CD1c-positive myeloid dendritic cell (primary cell): ENCODE measurements at regions not wholly inside any gene's neighbourhood (a gene's known extent, or its start where the extent isn't known, plus 50 kb on each side); places are given as distances from the start of the nearest gene placed in this dataset.
"Not testable (repeated sequence)": the region's sequence is repeated elsewhere in the genome, so short reads cannot be mapped to it uniquely, and the experiment has no call there.

Source experiments
- DNase-seq: peaks from one replicate; pipeline ENCODE4 v3.0.0-alpha.2; 2016; ENCODE audit errors: extremely low spot score

DNA sequence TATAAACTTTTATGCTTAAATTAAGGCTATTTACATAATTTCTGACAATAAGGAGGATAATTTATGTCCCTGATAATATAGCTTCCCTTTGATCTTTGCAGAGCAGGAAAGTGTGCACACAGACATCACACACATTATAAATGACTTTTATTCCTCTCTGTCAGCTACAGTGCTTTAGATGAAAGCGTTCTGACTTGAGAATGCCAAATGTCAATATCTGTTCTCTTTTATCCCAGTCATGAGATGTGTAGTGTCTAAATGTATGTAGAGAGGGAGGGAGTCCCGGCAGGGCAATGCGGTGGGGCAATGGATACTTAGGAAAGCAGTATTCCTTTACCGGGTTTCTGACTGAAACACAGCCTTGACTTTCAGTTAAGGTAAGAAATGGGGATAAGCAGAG lies 225.4 kb upstream of the CHORDC1 start:
- DNase-seq: no peak

DNA sequence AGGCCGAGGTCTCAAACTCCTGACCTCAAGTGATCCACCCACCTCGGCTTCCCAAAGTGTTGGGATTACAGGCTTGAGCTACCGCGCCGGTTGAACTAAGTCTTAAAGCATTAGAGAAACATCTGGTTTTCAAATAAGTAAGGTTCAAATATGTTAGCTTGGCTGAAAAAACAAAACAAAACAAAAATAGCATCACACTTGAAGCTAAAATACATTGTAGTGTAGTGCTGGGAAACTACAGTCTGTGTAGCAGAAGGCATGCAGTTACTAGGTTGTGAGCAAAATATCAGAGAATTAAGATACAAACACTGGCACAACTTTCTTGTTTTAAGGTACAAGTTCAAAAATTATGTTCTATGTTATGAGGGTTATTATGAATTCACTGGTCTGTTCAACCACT lies 224.8 kb upstream of the CHORDC1 start:
- no peak for DNase-seq

DNA sequence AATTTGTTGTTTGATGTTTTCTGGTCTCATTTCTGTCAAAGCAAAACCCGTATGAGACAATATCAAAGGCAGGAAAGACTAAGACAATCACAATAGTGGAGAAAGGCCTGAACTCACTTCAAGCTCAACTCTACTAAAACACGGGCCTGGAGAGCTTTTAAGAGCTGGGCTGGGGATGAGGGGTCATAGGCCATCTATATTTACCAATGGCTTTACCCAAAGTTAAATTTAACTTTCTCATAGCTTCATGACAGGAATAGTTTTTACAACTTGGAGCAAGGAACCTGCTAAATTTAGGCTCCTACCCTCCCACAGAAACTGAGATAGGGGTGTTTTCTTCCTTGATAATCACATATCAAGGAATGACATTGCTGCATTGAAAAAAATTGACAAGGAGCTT lies 223.4 kb upstream of the CHORDC1 start:
- DNase-seq: no peak

DNA sequence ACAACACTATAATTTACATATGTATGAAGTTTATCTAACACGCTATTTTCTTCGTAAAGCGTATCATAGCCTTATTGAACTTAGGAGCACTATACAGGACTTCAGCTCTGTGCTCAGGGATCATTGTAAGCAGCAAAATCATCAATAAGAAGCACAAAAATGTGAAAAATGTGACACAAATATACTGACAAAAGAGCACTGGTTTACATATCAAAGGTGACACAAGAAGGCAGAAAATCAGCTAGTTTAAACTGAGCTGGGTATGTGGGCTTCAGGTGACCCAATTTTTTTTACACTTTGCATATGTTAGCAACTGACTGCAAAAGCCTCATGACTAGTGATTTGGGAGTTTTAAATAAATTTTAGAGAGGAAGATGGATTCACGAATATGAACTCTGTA lies 215.2 kb upstream of the CHORDC1 start:
- DNase-seq: no peak

DNA sequence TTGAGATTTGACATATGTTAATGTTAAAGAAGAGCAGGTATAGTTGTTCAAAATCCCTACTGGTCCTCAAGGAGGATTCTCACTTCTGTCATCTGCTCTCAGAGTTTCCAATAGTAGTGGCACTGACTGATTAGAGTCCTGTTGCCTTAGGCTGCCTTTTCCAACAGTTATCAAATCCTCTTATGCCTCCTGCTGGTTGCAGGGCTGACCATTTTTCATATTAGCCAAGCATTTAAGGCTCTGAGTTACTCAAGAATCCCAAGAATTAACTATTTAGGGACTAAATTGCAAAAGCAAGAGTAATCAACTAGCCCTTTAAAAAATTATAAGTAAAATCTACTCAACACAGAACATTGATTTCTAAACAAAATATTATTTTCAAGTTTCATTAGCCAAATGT lies 212.0 kb upstream of the CHORDC1 start:
- peak; percentile 45 for DNase-seq

DNA sequence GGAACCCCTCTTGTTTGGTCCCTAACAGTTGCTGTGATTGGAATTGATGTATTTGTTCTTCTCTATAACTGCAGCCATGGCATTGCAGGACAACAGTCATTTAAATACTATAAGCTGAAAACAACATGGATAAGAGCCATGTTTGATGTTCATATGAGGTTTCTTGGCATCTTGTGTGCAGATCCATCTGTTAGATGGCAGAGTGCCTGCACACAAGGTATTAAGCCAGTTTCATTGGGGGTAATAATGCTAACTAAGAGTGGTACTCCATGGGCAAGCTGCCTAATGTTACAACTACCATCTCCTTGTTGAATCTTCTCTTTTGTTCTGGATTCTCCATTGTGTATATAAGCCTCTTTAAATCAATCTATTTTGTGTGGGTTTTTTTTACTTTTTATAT lies 206.0 kb upstream of the CHORDC1 start:
- DNase-seq: no peak

DNA sequence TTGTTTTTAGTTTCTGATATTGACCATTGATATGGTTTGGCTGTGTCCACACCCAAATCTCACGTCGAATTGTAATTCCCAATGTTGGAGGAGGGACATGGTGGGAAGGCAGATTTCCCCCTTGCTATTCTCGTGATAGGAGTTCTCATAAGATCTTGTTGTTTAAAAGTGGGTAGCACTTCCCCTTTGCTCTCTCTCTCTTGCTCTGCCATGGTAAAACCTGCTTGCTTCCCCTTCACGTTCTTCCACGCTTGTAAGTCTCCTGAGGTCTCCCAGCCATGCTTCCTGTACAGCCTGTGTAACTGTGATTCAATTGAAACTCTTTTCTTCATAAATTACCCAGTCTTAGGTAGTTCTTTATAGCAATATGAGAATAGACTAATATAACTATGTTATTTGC lies 203.6 kb upstream of the CHORDC1 start:
- DNase-seq: peak; percentile 38

DNA sequence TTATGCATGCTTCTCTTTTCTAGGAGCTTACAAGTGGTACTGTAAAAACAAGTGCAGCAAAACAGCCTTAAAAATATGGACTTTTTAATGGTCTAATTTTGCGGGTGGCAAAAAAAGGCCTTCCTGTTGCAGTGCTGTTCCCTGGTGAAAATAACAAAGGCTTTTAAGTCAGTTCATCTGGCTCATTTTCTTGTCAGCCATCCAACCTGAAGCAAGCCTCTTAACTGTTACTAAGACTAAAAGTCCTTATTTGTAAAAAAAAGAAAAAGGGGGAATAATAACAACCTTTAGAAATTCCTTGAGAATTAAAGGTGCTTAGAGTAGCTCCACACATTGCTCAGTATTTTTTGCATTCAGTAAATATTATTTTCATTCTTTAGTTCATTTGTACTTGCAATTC lies 200.5 kb upstream of the CHORDC1 start:
- no peak for DNase-seq

DNA sequence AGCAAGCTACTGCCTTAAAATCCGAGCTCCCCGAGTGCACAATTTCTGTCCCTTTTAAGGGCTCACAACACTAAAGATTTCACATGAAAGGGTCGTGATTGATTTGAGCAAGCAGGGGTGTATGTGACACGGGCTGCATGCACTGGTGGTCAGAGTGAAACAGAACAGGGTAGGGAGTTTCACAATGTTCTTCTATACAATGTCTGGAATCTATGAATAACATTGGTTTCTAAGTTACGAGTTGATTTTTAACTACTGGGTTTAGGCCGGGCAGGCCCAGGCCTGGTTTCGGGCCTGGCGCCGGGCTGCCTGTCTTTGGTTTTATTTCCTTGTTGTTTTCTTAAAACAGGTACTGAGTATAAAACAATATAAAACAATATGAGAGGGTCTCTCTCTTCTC lies 199.9 kb upstream of the CHORDC1 start:
- not testable (repeated sequence) for DNase-seq

DNA sequence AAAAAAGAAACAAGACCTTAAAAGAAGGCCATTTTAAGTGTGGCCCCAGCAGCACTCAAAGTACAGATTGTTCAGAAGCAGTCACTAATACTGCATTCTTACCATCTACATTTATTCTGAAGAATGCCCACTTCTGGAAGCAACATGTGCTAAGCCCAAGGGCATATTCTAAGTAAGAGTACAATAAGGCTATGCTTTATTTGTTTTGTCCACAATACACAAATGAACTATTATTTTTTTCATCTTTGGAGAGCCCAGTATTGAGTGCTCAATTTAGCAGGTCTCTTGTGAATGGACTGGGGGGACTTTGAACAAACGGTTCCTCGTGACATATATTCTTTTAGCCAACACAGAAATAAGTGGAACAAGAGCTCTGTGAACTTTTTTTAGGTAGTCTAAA lies 191.4 kb upstream of the CHORDC1 start:
- no peak for DNase-seq

DNA sequence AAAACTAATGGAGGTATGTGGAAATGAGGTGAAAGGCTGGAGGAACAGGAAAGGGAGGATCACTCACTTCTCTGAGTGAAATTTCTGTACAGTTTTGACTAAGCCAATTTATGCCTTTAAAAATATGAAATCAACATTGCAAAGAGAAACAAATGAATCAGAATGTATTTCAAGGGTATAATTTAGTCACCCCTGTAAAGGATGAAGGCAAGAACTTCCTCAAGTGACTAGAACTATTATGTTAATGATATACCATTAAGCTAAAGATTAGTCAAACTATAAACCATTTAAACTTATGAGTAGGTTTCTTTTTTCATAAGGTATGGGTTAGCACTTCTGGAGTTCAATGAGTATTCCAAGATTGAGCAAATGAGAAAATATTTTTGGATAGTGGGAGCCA lies 184.5 kb upstream of the CHORDC1 start:
- no peak for DNase-seq

DNA sequence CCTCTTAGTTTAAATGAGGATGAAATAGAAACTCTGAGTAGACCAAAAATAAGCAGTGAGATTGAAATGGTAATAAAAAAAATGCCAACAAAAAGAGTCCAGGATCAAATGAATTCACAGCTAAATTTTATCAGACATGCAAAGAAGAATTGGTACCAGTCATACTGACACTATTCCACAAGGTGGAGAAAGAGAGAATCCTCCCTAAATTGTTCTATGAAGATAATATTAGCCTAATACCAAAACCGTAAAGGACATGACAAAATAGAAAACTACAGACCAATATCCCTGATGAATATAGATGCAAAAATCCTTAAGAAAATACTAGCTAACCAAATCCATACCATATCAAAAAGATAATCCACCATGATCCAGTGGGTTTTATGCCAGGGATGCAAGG lies 169.8 kb upstream of the CHORDC1 start:
- DNase-seq: no peak

DNA sequence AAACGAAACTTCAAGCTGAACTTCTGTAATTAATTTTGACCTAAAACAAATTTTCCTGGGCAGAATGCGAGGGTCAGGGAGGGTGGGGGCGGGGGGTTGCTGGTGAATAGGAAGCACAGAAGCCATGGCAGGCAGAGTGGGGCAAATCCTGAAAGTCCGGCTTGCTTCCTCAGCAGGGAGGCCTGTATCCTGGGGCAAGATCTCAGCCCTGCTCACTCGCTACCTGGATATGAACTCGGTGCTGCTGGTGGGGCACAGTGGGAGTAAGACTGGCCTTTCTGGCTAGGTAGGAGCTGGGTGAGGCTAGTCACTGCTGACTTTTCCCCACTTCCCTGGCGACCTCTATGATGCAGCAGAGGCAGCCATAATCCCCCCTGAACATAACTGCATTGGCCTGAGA lies 168.9 kb upstream of the CHORDC1 start:
- DNase-seq: no peak

DNA sequence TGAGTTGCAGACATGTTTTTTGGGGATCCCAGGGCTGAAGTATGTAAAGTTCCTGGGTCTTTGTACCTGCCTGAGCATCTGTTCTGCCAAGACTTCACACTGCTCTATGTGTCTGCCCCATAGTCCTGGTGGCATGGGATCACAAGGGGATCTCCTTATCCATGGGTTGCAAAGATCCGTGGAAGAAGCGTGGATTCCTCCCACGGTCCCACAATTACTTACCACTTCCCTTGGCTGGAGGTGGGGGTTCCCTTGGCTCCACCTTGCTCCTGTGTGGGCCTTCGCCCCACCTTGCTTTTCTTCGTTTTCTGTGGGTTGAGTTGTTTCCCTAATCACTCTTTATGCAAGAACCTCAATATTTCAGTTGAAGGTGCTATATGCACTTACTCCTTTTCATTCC lies 157.4 kb upstream of the CHORDC1 start:
- DNase-seq: no peak

DNA sequence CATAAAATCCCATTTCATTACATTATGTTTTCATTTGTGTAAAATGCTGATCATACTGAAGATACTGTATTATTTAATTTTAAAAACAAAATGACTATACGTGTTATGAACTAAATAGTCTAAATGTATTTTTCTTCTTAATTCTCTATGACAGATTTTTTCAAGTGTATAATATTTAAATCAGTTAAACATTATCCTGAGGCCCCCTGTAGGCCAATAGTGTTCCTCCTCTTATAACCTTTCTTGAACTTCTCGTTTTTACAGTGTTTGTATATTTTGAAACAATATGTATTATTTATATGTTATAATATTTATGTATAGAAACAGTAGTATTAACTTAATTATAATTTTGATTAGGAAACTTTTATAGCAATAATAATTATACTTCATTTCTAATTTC lies 151.1 kb upstream of the CHORDC1 start:
- peak; percentile 5 for DNase-seq

DNA sequence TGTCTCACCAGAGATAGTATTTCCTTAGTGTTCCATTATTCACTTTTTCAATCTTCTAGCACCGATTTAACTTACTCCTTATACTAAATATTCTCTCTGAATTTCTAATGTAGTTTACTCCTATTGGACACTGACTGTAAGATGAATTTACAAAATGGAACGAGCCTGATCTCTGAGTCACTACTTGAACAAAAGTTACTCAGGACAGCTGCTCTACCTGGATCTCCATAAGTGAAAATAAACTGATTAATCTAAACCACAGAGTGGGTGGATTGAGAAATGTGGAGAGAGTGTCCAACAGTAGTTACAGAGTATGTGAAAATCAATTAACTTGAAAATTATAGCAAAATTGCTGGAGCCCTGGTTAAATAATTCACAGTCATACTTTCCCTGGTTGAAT lies 141.7 kb upstream of the CHORDC1 start:
- DNase-seq: no peak

DNA sequence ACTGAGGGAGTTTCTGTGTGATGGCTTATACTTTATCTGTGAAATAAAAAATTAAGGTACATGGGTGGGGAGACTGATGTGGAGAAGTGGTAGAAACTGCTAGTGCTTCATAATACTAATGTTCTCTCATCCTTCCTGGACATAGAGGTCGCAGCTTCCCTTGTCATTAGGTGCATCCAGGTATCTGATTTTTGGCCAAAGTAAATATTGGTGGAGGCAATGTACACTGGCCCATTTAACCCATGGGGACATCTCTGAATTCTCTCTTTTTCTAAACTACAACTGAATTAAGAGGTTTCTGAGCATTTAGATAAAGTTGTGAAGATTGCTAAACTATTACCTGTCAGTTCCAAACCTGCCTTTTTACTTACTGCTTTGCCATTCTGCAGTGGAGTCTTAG lies 140.9 kb upstream of the CHORDC1 start:
- DNase-seq: no peak

DNA sequence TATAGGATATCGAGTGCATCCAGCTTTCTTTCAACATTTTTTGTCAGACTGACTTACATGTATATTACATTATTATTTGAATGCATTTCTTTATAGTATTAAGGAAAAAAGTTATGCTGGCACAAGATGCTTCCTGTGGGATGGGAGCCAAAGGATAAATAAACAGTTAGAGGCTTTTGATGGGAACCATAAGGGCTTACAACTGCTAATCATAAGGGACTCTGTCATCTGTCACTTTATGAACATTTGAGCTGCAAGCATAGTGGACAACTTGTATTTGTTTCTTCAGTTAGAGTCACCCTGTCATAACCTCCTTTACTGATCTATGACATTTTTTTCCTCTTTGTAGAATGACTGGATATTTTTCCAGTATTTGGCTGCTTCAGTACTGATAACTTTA lies 132.4 kb upstream of the CHORDC1 start:
- DNase-seq: no peak

DNA sequence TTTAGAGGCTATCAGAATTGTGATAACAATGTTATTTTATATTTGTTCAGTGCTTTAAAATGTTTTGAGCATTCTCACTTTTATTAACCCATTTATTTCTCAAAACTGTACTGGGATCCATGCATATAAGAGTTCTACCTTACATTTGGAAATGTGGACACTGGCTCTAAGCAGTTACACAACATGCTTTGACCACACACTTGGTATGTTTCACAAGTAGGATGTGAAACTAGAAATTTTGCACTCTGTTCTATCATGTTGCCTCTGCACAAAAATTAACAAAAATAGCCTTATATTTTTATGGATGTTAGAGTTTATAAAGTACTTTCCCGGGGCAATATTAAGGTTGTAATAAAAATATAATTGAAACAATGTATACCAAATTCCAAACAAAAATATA lies 126.9 kb upstream of the CHORDC1 start:
- DNase-seq: peak; percentile 71

DNA sequence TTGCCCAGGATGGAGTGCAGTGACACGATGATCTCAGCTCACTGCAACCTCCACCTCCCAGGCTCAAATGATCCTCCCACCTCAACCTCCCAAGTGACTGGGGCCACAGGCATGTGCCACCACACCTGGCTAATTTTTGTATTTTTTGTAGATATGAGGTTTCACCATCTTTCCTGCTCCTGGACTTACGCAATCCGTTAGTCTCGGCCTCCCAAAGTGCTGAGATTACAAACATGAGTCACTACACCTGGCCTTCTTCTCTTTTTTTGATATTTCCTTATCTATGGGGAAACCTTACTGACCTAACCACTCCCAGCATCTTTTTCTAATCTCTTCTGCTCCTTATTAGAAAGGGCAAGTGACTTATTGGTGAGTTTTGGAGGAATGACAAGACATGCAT lies 121.7 kb upstream of the CHORDC1 start:
- peak; percentile 39 for DNase-seq

DNA sequence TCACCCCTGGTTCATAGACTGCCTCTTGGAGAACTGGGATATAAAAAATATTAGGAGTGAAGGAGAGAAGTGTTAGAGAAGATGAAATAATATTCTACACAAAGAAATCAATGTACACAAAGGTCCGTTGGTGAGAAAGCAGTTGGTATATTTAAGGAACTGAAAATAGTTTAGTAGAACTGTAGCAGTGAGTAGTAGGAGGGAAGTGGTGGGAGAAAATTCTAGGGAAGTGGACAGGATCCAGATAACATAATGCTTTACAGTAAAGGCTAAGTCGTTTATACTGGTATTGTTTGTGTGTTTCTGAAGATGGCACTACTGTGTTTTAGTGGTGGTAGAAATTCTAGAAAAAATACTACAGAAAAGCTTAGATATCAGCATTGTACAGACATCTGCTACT lies 120.8 kb upstream of the CHORDC1 start:
- DNase-seq: peak; percentile 80

DNA sequence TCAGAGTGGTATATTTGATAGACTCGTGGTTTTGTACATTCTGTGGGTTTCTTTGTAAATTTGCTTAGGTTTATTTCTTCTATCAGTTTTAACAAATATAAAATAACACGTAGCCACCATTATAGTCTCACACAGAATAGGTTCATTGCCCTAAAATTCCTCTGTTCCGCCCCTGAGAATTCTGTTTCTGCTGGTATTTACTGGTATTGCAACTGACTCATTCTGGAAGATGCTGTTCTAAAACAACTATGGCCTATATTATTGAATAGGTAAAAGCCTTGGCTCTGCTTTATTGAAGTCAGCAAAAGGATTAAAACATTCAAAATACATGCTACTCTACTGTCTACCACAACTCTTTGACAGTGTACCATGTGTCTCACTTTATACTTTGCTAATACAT lies 119.1 kb upstream of the CHORDC1 start:
- DNase-seq: no peak

DNA sequence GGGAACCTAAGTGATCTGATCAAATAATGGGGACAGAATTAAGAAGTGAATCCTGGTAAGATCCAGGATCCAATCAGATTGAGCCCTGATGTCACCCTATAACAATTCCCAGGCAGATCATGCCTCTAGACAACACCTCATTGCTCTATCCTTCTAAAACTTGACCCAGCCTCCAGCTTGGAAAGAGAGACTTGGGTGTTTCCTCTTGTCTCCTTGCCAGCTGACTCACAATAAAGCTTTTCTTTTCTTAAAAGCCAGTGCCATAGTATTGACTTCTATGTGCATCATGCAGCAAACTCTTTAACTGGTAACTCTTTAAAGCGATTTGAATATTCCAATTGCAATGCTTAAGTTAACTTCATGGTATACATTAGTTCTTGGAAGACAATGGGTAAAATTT lies 109.6 kb upstream of the CHORDC1 start:
- DNase-seq: no peak

DNA sequence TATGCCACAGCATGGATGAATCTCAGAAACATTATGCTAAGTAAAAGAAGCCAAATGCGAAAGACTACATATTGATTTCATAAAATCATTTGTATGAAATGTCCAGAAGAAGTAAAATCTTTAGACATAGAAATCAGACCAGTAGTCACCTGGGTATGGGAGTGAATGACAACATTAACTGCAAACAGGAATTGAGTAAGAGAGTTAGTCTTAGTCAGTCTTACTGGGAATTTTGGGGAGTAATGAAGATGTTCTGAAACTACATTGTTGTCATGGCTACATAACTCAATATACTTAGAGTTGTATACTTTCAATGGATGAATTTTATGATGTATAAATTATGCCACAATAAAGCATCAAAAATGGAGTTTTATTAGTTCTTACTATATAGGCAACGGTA lies 107.8 kb upstream of the CHORDC1 start:
- peak; percentile 56 for DNase-seq

DNA sequence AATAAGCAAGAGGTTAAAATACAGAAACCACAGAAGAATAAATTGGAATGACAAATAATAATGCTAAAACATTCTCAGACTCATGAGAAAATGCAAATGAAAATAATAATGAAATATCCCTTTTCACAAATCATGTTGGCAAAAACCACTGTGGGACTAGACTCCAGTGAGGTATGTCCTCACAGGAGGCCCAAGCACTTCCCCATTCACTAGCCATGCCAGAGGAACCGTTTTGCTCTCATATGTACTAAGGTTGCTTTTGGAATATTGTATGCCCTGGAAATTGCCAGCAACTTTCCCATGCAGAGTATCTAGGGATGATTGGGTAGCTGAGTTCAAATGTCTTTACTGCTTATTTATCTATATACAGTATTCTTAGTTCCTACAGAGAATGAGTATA lies 106.2 kb upstream of the CHORDC1 start:
- peak; percentile 40 for DNase-seq
